KMS-11 (cell line): ENCODE measurements at regions not wholly inside any gene's neighbourhood (a gene's known extent, or its start where the extent isn't known, plus 50 kb on each side); places are given as distances from the start of the nearest gene placed in this dataset.

ENCODE experiments used
- H2AFZ ChIP-seq: fragments of 200-600 bp; sonication (generic); 2 replicates; pipeline ENCODE4 v1.6.1; 2016; ENCODE audit warnings: antibody characterized with exemption, mixed run types, low read depth
- H3K27ac ChIP-seq: fragments of 200-600 bp; sonication (generic); 2 replicates; pipeline ENCODE4 v1.6.1; 2016; ENCODE audit warnings: mild to moderate bottlenecking, mixed run types
- H3K27me3 ChIP-seq: fragments of 200-600 bp; sonication (generic); 2 replicates; pipeline ENCODE4 v1.6.1; 2017; ENCODE audit warnings: mild to moderate bottlenecking, low read depth, mixed run types, moderate library complexity; ENCODE audit not compliant: insufficient read depth
- H3K36me3 ChIP-seq: fragments of 200-600 bp; sonication (generic); 2 replicates; pipeline ENCODE4 v1.6.1; 2017; ENCODE audit warnings: mild to moderate bottlenecking, mixed run types; ENCODE audit not compliant: insufficient read depth
- H3K4me1 ChIP-seq: fragments of 200-600 bp; sonication (generic); 2 replicates; pipeline ENCODE4 v1.6.1; 2016; ENCODE audit warnings: mild to moderate bottlenecking, low read depth, mixed run types; ENCODE audit not compliant: poor library complexity, severe bottlenecking
- H3K4me2 ChIP-seq: fragments of 200-600 bp; sonication (generic); 2 replicates; pipeline ENCODE4 v1.7.0; 2016; ENCODE audit warnings: mild to moderate bottlenecking, mixed run types
- H3K4me3 ChIP-seq: fragments of 200-600 bp; sonication (generic); IDR thresholded peaks from 2 replicates; pipeline ENCODE4 v1.6.1; 2017; ENCODE audit warnings: low read depth, low read length, mixed read lengths; ENCODE audit not compliant: insufficient read depth
- H3K79me2 ChIP-seq: fragments of 200-600 bp; sonication (generic); 2 replicates; pipeline ENCODE4 v1.6.1; 2016; ENCODE audit warnings: low read depth, mixed run types; ENCODE audit not compliant: insufficient read depth
- H3K9ac ChIP-seq: fragments of 200-600 bp; sonication (generic); 2 replicates; pipeline ENCODE4 v1.6.1; 2016; ENCODE audit warnings: mild to moderate bottlenecking, mixed run types
- H4K20me1 ChIP-seq: fragments of 200-600 bp; sonication (generic); 2 replicates; pipeline ENCODE4 v1.6.1; 2016; ENCODE audit warnings: mild to moderate bottlenecking, mixed run types; ENCODE audit not compliant: insufficient read depth
- TF ChIP-seq, protein P1 (sequence below): fragments of 200-600 bp; sonication (generic); conservative IDR thresholded peaks from 2 replicates; pipeline ENCODE4 v1.6.1; 2017; ENCODE audit warnings: low read depth, mild to moderate bottlenecking, antibody characterized with exemption, low read length, moderate library complexity, mixed read lengths

DNA sequence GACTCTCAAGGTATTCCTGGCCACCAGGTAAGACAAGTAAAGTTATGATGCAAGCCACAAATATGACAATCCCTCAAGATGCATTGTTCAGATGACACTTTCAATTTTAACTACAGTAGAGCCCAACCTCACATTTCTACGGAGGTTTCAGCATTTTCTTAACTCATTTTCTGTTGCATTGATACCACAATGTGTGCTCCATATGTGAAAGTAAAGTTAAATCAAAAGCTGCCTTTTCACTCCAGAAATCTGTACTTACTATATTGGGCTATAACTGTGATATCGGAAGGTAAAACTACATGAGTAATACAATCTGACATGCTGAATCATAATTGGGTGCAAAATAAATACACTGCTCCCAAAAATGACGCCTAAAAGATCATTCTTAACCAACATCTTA is 333.6 kb upstream of the MEF2C start:
- no peak overlapping the region for H2AFZ ChIP-seq
- no peak overlapping the region for H3K9ac ChIP-seq
- H3K27me3 ChIP-seq = no peaks in the 10 kb centered on the region
- no peak overlapping the region for H3K4me2 ChIP-seq
- no peaks in the 10 kb centered on the region for H4K20me1 ChIP-seq
- TF ChIP-seq, protein P1, sequence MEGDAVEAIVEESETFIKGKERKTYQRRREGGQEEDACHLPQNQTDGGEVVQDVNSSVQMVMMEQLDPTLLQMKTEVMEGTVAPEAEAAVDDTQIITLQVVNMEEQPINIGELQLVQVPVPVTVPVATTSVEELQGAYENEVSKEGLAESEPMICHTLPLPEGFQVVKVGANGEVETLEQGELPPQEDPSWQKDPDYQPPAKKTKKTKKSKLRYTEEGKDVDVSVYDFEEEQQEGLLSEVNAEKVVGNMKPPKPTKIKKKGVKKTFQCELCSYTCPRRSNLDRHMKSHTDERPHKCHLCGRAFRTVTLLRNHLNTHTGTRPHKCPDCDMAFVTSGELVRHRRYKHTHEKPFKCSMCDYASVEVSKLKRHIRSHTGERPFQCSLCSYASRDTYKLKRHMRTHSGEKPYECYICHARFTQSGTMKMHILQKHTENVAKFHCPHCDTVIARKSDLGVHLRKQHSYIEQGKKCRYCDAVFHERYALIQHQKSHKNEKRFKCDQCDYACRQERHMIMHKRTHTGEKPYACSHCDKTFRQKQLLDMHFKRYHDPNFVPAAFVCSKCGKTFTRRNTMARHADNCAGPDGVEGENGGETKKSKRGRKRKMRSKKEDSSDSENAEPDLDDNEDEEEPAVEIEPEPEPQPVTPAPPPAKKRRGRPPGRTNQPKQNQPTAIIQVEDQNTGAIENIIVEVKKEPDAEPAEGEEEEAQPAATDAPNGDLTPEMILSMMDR = no peak
- no peak overlapping the region for H3K4me3 ChIP-seq
- no peaks in the 10 kb centered on the region for H3K4me1 ChIP-seq
- H3K27ac ChIP-seq = no peak overlapping the region
- no peaks in the 10 kb centered on the region for H3K79me2 ChIP-seq
- no peaks in the 10 kb centered on the region for H3K36me3 ChIP-seq

DNA sequence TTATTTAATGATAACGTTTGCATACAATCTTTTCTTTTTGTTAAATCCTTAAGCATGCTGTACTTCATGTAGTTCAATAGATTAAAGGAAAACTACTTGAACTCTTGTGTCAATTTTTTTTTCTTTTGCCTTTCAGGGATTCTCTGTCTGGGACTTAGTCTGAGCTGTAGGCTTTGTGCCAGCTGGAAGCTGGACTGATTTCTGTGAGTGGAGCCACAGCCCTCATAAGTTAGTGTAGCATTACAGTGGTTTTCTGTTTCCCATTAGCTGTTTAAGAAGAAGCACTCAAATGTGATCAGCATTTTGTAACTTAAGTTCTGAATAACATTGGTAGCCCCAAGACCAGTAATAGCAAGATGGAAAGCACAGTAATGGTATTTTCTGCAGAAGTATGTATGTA is 330.6 kb upstream of the MEF2C start:
- Histone ChIP-seq H2AFZ (no peak overlapping the region), H3K27ac (no peak overlapping the region), H3K36me3 (no peaks in the 10 kb centered on the region), H3K4me2 (no peak overlapping the region), H3K4me1 (no peaks in the 10 kb centered on the region), H3K9ac (no peak overlapping the region), H3K27me3 (no peaks in the 10 kb centered on the region), H3K4me3 (no peak overlapping the region), H3K79me2 (no peaks in the 10 kb centered on the region), H4K20me1 (no peaks in the 10 kb centered on the region)
- TF ChIP-seq, protein P1 = no peak

DNA sequence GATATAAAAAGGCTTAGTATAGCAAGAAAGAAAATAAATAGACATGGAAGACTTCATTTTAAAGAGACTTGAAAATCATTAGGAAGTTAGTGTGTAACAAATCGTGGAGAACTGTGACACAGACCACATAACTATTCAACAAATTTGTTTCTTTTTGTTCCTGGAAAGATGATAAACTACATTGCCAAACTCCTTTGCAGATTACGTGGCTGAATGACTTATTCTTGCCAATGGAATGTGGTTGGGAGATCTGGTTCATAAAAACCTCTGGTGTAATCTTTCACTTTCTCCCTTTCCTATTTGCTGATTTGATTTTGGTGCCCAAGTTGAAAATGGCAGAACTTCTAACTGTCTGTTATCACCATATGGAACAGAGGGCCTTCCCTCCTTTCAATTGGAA is 328.9 kb upstream of the MEF2C start:
- H3K4me1 ChIP-seq = peaks cover under 1% of the 10 kb centered on the region
- no peak overlapping the region for H3K4me2 ChIP-seq
- H3K4me3 ChIP-seq = no peak overlapping the region
- H2AFZ ChIP-seq = no peak overlapping the region
- H4K20me1 ChIP-seq = no peaks in the 10 kb centered on the region
- no peaks in the 10 kb centered on the region for H3K79me2 ChIP-seq
- no peaks in the 10 kb centered on the region for H3K36me3 ChIP-seq
- H3K9ac ChIP-seq = no peak overlapping the region
- no peak overlapping the region for H3K27ac ChIP-seq
- no peaks in the 10 kb centered on the region for H3K27me3 ChIP-seq
- TF ChIP-seq, protein P1 = no peak

DNA sequence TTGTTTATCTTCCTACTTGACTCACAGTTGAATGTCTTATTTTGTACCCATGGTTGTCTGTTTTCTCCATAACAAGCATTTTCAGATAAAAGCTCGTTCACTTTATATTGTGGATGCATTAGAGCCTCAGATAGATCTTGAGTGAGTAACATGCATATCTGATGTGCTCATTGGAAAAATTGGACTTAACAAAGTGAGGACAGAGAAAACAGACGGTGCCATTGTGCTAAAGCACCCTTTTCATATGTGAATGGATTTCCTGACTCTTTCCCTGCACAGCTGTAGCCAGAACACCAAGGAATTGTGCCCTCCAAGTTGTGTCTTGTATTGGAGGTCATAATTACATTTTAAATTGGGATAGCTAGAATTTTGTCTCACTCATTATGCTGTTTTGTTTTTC is 325.8 kb upstream of the MEF2C start:
- Histone ChIP-seq H3K9ac (no peak overlapping the region), H2AFZ (no peak overlapping the region), H3K4me1 (peaks cover 26% of the 10 kb centered on the region), H3K36me3 (no peaks in the 10 kb centered on the region), H3K4me3 (no peak overlapping the region), H3K4me2 (no peak overlapping the region), H3K27ac (no peak overlapping the region), H3K27me3 (no peaks in the 10 kb centered on the region), H3K79me2 (no peaks in the 10 kb centered on the region), H4K20me1 (no peaks in the 10 kb centered on the region)
- TF ChIP-seq, protein P1 = no peak
